ENCODE measurements at regions not wholly inside any gene's neighbourhood (a gene's known extent, or its start where the extent isn't known, plus 50 kb on each side); places are given as distances from the start of the nearest gene placed in this dataset.

- 83% methylated on average over 6 of the region's 7 CpGs for WGBS (ENCODE audit: insufficient coverage, low coverage, missing lambda C conversion rate)
- no peak for FAIRE-seq
- no peaks in the 10 kb centered on the region for H3K79me2 ChIP-seq (ENCODE audit: control insufficient read depth, insufficient read depth, low read length)
- H3K4me1 ChIP-seq (replicated peaks in 1 of 2; ENCODE audit: control insufficient read depth in 2 of 2, insufficient read depth in 2 of 2, low read length in 2 of 2), result peaks cover 0 to 11% of the 10 kb centered on the region in 2 experiments; a peak in 2 of 5 replicates
- ChIA-PET CTCF (ENCODE audit: low intra/inter-chr PET ratio) (no interaction called here), POLR2A (no interaction called here)
- H3K36me3 ChIP-seq (ENCODE audit: control insufficient read depth, insufficient read depth, low read length), result no peaks in the 10 kb centered on the region
- no peak overlapping the region for H3K4me2 ChIP-seq (ENCODE audit: insufficient read depth, low read length)
- BruUV-seq (replicated peaks), result no TSS peak
- in situ Hi-C loops (cut with MboI), result no loop called here
- peaks cover 29% of the 10 kb centered on the region for H3K9me3 ChIP-seq (replicated peaks; ENCODE audit: control insufficient read depth, insufficient read depth, low read depth, low read length)
- no peak overlapping the region for H3K4me3 ChIP-seq
- TF ChIP-seq LARP7 (IDR thresholded peaks at IDR 0.05), result no peak
- peak; percentile 76; the same call in 1 of the 2 replicates for TF ChIP-seq ZBTB33 (CRISPR knock-in tag; IDR thresholded peaks at IDR 0.05)
- intact Hi-C loops (cut with micrococcal nuclease), result no loop called here
- no peaks in the 10 kb centered on the region for H3K27me3 ChIP-seq (ENCODE audit: control insufficient read depth in 2 of 2, insufficient read depth in 2 of 2, low read length in 2 of 2)
- H4K20me1 ChIP-seq (replicated peaks; ENCODE audit: control insufficient read depth, insufficient read depth, low read length), result no peaks in the 10 kb centered on the region
- H2AFZ ChIP-seq (ENCODE audit: low read depth, low read length), result no peak overlapping the region
- no peaks in the 10 kb centered on the region for H3K9me1 ChIP-seq (ENCODE audit: control insufficient read depth, insufficient read depth, low read length)
- DNase-seq (ENCODE audit: extremely low read depth in 1 of 4, low spot score in 3 of 4), result no peak
- no peak overlapping the region for H3K9ac ChIP-seq (ENCODE audit: insufficient read depth in 1 of 2, low read depth in 2 of 2, low read length in 2 of 2)
- no peak overlapping the region for H3K27ac ChIP-seq (ENCODE audit: extremely low read depth, low read depth, low read length)
- no peak for ATAC-seq
Measured at GRCh38 chr12:31834150-31834549, 105.3 kb upstream of the AMN1 start.

Data from K562 (cell line).